Activated T-cell treated with anti-CD3 and anti-CD28 coated beads for 48 hours (primary cell): ENCODE measurements at regions not wholly inside any gene's neighbourhood (a gene's known extent, or its start where the extent isn't known, plus 50 kb on each side); places are given as distances from the start of the nearest gene placed in this dataset.
"Not testable (repeated sequence)": the region's sequence is repeated elsewhere in the genome, so short reads cannot be mapped to it uniquely, and the experiment has no call there.

Experiments
- DNase-seq: peaks from one replicate; pipeline ENCODE4 v3.0.0-alpha.2; 2020; ENCODE audit warnings: low read depth

GRCh38 chr14:37891500-37891899 lies 296.1 kb downstream of the TTC6 start:
- not testable (repeated sequence) for DNase-seq

DNA sequence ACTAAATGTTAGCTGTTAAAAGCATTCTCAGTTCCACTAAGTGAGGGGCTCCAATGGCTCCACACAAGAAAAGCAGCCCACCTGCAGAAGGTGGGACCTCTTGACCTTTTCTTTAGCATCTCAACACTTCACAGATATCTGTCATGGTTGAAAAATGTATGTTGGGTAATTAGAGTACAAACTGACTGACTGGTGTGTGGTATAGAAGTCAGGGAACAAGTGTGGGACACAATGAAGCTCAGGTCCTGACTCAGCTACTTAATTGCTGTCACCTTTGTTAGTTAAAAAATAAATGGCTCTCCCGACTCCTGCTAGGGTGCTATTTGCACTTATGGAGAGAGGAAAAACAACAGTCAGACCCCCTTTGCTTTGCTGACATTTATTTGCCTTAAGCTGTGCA lies 299.0 kb downstream of the TTC6 start:
- DNase-seq = no peak

GRCh38 chr14:37899365-37899764 lies 303.9 kb downstream of the TTC6 start:
- DNase-seq = no peak

DNA sequence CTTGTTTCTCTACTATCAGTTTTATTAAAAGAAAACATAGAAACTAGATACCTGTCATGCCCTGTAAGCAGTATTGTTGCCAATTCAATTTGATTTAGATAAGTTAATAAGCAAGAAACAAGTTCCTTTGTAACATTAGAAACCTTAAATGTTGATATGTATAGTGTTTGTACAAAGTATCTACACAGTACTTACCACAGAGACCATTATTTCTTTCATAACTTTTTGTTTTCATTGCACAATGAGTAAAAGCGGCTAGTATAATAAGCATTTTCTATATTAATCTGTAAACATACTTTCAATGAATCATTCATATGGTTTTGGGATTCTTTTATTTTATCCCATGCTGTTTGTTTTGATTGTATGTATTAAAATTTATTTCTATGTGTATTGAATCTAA lies 305.1 kb downstream of the TTC6 start:
- DNase-seq = no peak

GRCh38 chr14:37901978-37902377 lies 305.7 kb upstream of the SSTR1 start:
- no peak for DNase-seq

- no peak for DNase-seq
These were observed 304.1 kb upstream of the SSTR1 start for GRCh38 chr14:37903343-37904191.

DNA sequence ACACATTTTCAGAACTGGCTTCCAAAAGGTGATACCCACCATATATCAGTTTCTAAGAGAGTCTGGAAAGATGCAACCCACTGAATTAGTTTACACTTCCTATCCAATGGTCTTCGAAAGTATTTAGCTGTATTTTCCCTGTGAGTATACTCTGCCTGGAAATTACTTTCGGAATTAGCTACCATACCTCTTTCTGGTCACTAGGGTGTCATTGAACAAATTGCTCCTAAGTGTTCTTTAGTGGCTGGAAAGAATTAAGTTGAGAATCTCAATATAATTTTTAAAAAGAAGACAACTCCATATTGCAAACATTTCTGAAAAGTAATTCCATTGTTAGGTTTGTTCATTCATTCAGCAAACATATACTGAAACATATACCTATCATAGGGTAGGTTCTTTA lies 283.1 kb upstream of the SSTR1 start:
- DNase-seq = no peak

GRCh38 chr14:37932008-37932407 lies 275.7 kb upstream of the SSTR1 start:
- no peak for DNase-seq

DNA sequence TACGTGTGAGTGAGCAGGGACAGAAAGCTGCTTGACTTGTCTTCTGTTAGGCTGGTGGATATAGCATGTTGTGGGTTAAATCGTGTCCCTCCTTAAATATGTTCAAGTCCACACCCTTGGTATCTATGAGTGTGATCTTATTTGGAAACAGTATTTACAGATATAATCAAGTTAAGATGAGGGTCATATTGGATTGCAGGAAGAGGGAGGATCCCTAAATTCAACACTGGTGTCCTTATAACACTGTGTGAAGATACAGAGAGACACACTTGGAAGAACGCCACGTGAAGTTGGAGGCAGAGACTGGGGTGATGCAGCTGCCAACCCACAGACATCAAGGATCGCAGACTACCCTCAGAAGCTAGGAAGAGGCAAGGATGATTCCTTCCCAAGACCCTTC lies 275.2 kb upstream of the SSTR1 start:
- no peak for DNase-seq

- no peak for DNase-seq
These were observed 270.7 kb upstream of the SSTR1 start for GRCh38 chr14:37936971-37937370.

- DNase-seq = no peak
These were observed 268.2 kb upstream of the SSTR1 start for GRCh38 chr14:37939442-37940028.

GRCh38 chr14:37945959-37946358 lies 261.7 kb upstream of the SSTR1 start:
- DNase-seq = no peak

DNA sequence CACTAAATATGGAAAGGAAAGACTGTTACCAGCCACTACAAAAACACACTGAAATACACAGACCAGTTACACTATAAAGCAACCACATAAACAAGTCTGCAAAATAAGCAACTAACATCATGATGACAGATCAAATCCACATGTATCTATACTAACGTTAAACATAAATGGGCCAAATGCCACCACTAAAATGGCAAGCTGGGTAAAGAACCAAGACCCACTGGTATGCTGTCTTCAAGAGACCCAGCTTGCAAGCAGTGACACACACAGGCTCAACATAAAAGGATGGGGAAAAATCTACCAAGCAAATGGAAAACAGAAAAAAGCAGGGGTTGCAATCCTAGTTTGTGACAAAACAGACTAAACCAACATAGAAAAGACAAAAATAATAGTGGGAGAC lies 260.9 kb upstream of the SSTR1 start:
- no peak for DNase-seq

DNA sequence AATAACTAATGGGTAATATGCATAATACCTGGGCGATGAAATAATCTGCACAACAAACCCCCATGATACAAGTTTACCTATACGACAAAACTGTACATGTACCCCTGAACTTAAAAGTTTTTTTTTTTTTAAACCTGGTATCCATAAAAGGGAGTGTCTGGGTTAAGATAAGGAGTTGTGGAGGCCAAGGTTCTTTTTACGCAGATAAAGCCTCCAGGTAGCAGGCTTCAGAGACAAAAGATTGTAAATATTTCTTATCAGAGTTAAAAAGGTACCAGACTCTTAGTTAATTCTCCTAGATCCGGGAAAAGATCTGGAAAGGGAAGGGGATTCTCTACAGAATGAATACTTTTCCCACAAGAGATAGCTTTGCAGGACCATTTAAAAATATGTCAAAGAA lies 259.4 kb upstream of the SSTR1 start:
- DNase-seq = no peak

- no peak for DNase-seq
These were observed 239.0 kb upstream of the SSTR1 start for GRCh38 chr14:37968664-37969240.

- DNase-seq = no peak
These were observed 238.2 kb upstream of the SSTR1 start for GRCh38 chr14:37969511-37969979.

- no peak for DNase-seq
These were observed 237.0 kb upstream of the SSTR1 start for GRCh38 chr14:37970696-37971095.

DNA sequence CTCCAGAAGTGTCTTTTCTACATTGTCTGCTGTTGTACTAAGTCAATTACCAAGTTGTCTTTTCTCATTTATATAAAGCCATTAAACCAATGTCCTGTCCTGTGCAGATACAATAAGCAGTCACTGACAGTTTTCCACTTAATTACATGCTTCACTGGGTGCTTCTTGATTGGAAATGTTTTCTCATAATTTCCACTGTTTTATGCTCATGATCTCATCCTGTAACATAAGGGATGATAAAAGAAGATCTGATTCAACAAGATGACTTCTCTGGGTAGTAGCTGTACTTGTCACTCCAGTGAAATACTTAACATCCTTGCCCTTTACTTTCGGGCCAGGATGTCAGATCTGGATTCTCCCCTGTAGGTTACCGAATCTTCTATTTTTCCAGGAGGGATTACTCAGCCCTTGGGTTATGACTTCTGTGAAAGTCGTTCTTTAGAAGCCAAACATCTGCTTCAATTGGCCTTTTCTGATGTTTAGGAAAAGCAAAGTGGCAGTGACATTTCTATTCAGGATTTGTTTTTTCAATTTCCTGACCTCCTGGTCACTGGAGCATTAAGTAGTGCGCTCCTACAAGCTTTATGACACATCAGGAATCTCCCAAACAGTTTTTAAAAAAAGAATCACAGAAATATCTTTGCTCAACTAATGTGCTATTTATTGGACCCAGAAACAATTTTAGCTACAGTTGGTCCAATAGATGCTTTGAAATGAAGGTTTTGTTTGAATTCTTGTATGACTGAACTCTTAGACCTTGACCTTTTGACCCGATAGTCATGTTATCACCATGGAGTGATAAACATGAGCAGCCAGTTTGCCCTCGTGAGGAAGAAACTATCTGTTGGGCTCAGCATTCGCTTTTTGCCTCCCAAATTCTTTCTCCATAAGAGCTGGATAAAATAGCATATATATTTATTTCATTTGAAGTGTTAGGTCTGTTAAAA lies 234.5 kb upstream of the SSTR1 start:
- no peak for DNase-seq

- DNase-seq = no peak
These were observed 233.3 kb upstream of the SSTR1 start for GRCh38 chr14:37974421-37974820.

DNA sequence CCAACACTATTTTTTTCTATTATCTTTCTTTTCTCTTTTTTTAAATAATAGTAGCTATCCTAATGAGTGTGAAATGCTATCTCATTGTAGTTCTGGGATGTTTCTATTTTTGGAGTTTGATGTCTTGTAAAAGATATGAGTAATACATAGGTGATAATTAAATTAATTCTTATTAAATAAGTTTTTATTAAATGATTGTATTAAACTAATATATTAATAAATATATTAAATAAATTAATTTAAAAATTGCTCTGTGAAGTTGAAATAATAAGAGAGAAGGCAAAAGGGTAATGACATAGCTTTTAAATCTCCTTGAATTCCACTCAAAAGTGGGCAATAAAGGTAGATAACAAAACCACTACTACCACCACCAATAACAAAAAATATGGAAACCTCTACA lies 230.2 kb upstream of the SSTR1 start:
- DNase-seq = no peak

DNA sequence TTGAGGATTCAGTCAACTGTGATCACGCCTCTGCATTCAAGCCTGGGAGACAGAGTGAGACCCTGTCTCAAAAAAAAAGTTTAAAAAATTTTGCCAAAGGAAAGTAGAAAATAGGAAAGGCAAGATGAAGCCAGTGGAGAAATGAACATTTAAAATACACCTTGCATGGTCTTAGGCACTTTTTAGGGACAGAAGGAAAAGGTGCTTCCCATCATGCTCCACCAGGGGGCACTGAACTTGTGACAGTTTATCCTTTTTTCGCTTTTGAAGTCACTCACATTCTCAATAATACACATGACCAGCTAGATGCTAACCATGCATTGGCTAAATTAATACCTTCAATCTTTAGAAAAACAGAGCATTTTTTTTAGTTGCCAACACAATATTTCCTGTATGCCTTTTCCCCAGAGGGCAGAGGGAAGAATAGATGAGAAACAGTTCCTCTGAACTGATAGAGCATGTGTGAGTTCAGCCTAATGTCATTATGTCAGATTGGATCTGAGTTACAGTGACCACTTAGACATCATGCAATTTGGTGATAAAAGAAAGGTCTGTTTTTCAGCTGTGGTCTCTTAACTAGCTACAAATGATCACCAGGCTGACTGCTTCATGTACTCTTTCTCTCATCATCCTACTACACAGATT lies 221.8 kb upstream of the SSTR1 start:
- peak; percentile 12 for DNase-seq

DNA sequence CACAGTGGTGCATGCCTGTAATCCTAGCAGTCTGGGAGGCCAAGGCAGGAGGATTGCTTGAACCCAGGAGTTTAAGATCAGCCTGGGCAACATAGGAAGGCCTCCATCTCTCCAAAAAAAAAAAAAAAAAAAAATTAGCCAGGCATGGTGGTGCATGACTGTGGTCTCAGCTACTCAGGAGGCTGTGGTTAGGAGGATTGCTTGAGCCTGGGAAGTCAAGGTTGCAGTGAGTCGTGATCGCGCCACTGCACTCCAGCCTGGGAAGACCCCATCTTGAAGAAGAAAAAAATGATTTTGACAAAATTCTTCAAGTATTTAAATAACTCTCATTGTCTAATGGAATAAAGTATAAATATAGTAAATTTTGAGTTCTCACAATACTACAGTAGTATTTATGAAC lies 219.2 kb upstream of the SSTR1 start:
- DNase-seq = no peak
